Mesodermal cell (in vitro differentiated cells): ENCODE measurements at regions not wholly inside any gene's neighbourhood (a gene's known extent, or its start where the extent isn't known, plus 50 kb on each side); places are given as distances from the start of the nearest gene placed in this dataset.
"Not testable (repeated sequence)": the region's sequence is repeated elsewhere in the genome, so short reads cannot be mapped to it uniquely, and the experiment has no call there.

Experiments
- H3K27ac ChIP-seq: 2 replicates; pipeline ENCODE4 v1.7.0; 2013; ENCODE audit warnings: mild to moderate bottlenecking, low read depth, low read length, moderate library complexity; ENCODE audit not compliant: severe bottlenecking
- H3K36me3 ChIP-seq: 2 replicates; pipeline ENCODE4 v1.7.1; 2013; ENCODE audit warnings: mild to moderate bottlenecking, low read length, moderate library complexity; ENCODE audit not compliant: control insufficient read depth, insufficient read depth
- H3K4me1 ChIP-seq: one replicate; pipeline ENCODE4 v1.7.1; 2013; ENCODE audit warnings: mild to moderate bottlenecking, low read length; ENCODE audit not compliant: insufficient read depth, control insufficient read depth, poor library complexity, severe bottlenecking
- H3K4me3 ChIP-seq: 2 replicates; pipeline ENCODE4 v1.7.0; 2013; ENCODE audit warnings: low read length, control low read depth, mild to moderate bottlenecking; ENCODE audit not compliant: insufficient read depth, poor library complexity, severe bottlenecking; ENCODE audit errors: extremely low read depth
- H3K9me3 ChIP-seq: 2 replicates; pipeline ENCODE4 v1.7.1; 2013; ENCODE audit warnings: mild to moderate bottlenecking, low read length, moderate library complexity; ENCODE audit not compliant: control insufficient read depth
- WGBS, 2 experiments: methylation state at CpG; one replicate each; pipeline ENCODE4 v1.1.5; 2013; ENCODE audit warnings: missing lambda C conversion rate in 2 of 2; ENCODE audit not compliant: insufficient coverage in 2 of 2; 5-methylcytosine and 5-hydroxymethylcytosine counted together

DNA sequence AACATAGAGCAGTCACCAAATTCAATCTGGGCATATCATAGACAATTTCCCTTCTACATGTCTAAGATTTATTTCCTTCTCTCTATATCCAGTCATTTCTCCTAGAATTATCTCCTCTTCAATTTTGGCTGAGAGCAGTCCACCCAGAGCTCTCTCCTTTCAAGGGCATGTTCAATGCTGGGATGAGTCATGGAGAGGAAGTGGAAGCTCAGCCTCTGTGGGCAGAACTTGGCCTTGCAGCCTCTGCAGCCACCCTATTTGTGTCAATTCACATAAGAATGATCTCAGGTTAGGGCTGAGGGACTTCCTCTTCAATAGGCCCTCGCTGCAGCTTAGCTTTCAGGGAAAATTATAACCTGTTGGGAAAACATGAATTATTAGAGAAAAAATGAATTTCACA lies 560.8 kb downstream of the POM121L12 start:
- Histone ChIP-seq H3K9me3 (no peaks in the 10 kb centered on the region), H3K36me3 (no peaks in the 10 kb centered on the region), H3K4me1 (peaks cover 3% of the 10 kb centered on the region), H3K4me3 (no peak overlapping the region), H3K27ac (no peak overlapping the region)
- WGBS, 2 experiments: 50% methylated on average over 1 of the region's 1 CpG; no CpG with 5 or more reads in 1 of the 2 experiments

DNA sequence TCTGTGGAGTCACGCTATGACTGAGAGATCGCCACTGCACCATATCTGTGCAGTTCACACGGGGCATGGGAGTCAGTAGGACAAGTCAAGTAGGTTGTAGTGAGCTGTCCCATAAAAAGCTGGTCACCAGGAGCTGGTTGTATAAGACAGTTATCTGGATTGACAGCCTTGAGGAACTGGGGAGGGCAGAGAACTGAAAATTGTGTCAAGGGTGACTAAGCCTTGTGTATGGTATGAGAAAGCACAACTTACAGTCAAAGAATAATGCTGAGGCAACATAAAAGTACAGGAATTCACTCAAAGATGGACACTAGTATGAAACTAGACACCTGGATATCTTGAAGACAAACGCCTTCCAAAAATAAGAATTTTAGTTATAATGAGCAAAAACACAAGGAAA lies 564.9 kb downstream of the POM121L12 start:
- H3K36me3 ChIP-seq: no peaks in the 10 kb centered on the region
- no peak overlapping the region for H3K27ac ChIP-seq
- H3K4me1 ChIP-seq: peaks cover 7% of the 10 kb centered on the region
- no peaks in the 10 kb centered on the region for H3K9me3 ChIP-seq
- 83 to 97% methylated on average over 3 of the region's 4 CpGs for WGBS, 2 experiments
- H3K4me3 ChIP-seq: no peak overlapping the region

DNA sequence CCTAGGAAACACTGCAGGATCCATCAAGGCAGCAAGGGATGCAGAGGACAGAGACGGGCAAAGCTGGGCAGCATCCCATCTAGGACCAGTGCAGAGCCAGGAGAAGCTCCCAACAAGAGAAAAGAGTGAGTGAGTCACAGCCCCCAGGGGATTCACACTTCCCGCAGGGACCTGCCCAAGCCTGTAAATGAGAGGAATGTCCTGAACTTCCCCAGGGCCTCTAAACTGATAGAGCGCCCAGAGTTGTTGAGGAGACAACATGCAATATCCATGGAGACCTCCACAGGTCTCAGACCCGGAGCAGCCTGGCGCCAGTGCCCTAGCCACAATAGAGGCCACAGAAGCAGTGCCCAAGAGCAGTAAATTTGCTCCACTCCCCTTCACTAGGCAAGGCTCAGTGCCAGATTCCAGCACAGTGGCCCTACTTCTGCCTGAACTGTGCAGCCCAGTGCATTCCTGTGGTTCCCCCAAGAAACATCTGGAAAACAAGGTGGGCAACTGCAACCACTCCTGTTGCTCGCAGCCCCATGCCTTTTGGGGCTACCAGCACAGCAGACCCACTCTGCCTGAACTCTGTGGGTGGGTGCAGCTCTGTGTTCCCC lies 567.5 kb downstream of the POM121L12 start:
- H3K4me1 ChIP-seq: peaks cover 4% of the 10 kb centered on the region
- 87% methylated on average over 6 of the region's 6 CpGs for WGBS, 2 experiments
- no peaks in the 10 kb centered on the region for H3K9me3 ChIP-seq
- H3K27ac ChIP-seq: no peak overlapping the region
- H3K36me3 ChIP-seq: no peaks in the 10 kb centered on the region
- no peak overlapping the region for H3K4me3 ChIP-seq

DNA sequence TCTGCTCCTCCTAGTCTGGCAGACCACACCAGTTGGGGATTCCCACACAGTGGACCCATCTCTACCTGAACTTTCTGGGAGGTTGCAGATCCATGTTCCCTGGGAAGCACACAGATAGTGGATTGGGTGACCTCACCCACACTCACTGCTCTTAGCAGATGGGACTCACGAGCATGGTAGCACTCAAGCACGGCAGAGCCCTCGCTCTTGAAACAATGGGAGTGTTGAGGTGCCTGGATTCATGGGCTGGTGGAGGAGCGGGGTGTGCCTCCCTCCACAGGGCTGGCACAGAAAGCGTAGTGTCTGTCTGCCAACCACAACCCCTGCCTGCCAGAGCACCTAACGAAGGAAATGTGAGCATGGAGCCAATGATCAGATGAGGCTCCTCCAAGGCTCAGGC lies 568.0 kb downstream of the POM121L12 start:
- Histone ChIP-seq H3K36me3 (no peaks in the 10 kb centered on the region), H3K27ac (no peak overlapping the region), H3K9me3 (no peaks in the 10 kb centered on the region), H3K4me1 (peaks cover 4% of the 10 kb centered on the region), H3K4me3 (no peak overlapping the region)
- WGBS, 2 experiments: 91 to 100% methylated on average over 2 to 4 of the region's 6 CpGs

GRCh38 chr7:53604201-53604600 lies 568.8 kb downstream of the POM121L12 start:
- H3K9me3 ChIP-seq: no peaks in the 10 kb centered on the region
- WGBS, 2 experiments: 59 to 73% methylated on average over 3 to 5 of the region's 6 CpGs

GRCh38 chr7:53607961-53608360 lies 572.5 kb downstream of the POM121L12 start:
- Histone ChIP-seq H3K27ac (no peak overlapping the region), H3K4me3 (no peak overlapping the region), H3K36me3 (no peaks in the 10 kb centered on the region), H3K4me1 (peaks cover under 1% of the 10 kb centered on the region), H3K9me3 (no peaks in the 10 kb centered on the region)
- 80% methylated on average over 1 of the region's 1 CpG; no CpG with 5 or more reads in 1 of the 2 experiments for WGBS, 2 experiments

More at GRCh38 chr7:53604201-53604600, 568.8 kb downstream of the POM121L12 start:
- Histone ChIP-seq H3K4me1 (peaks cover 4% of the 10 kb centered on the region), H3K36me3 (no peaks in the 10 kb centered on the region), H3K27ac (no peak overlapping the region), H3K4me3 (no peak overlapping the region)

DNA sequence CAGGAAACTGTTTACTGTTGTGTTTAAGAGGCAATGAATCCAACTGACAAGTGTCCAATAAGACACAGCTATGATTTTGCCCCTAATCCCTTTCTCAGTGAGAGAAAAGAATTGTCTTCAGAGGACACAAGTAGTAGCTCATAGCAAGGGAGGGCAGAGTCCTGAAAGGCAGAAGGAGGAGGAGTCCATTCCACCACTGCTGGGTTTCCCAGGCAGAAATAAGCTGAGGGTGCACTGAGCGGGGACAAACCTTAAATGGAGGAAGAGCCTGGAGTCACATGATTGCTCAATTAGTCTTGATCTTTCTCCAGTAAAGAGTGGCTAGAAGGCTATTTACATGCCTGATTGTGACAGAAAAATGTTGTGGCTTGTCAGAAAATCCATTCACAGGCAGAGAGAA lies 573.8 kb downstream of the POM121L12 start:
- no peak overlapping the region for H3K4me3 ChIP-seq
- no peaks in the 10 kb centered on the region for H3K36me3 ChIP-seq
- H3K27ac ChIP-seq: no peak overlapping the region
- H3K4me1 ChIP-seq: no peaks in the 10 kb centered on the region
- WGBS, 2 experiments: 67 to 100% methylated on average over 1 of the region's 1 CpG
- no peaks in the 10 kb centered on the region for H3K9me3 ChIP-seq

GRCh38 chr7:53611043-53611442 lies 575.6 kb downstream of the POM121L12 start:
- H3K36me3 ChIP-seq: no peaks in the 10 kb centered on the region
- H3K4me1 ChIP-seq: no peaks in the 10 kb centered on the region
- no peak overlapping the region for H3K27ac ChIP-seq
- no peak overlapping the region for H3K4me3 ChIP-seq
- 80 to 83% methylated on average over 1 of the region's 3 CpGs for WGBS, 2 experiments
- H3K9me3 ChIP-seq: no peaks in the 10 kb centered on the region

- WGBS, 2 experiments: 100% methylated on average over 1 of the region's 4 CpGs; no CpG with 5 or more reads in 1 of the 2 experiments
- H3K4me1 ChIP-seq: no peaks in the 10 kb centered on the region
- H3K9me3 ChIP-seq: no peaks in the 10 kb centered on the region
- H3K4me3 ChIP-seq: no peak overlapping the region
- no peaks in the 10 kb centered on the region for H3K36me3 ChIP-seq
- H3K27ac ChIP-seq: no peak overlapping the region
Measured at GRCh38 chr7:53624356-53624755, 588.9 kb downstream of the POM121L12 start.

- Histone ChIP-seq H3K4me3 (no peak overlapping the region), H3K36me3 (no peaks in the 10 kb centered on the region), H3K4me1 (no peaks in the 10 kb centered on the region), H3K27ac (no peak overlapping the region), H3K9me3 (no peaks in the 10 kb centered on the region)
- 72 to 85% methylated on average over 4 to 5 of the region's 6 CpGs for WGBS, 2 experiments
Measured at GRCh38 chr7:53628775-53629174, 593.3 kb downstream of the POM121L12 start.

DNA sequence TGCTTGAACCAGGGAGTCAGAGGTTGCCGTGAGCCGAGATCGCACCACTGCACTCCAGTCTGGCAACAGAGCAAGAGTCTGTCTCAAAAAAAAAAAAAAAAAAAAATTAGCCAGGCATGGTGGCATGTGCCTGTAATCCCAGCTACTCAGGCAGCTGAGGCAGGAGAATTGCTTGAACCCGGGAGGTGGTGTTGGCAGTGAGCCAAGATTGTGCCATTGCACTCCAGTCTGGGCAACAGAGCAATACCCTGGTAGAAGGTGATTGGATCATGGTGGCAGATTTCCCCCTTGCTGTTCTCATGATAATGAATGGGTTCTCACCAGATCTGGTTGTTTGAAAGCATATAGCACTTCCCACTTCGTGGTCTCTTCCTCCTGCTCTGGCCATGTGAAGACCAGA lies 599.8 kb downstream of the POM121L12 start:
- not testable (repeated sequence) for H3K27ac ChIP-seq, H3K4me1 ChIP-seq, H3K36me3 ChIP-seq, H3K9me3 ChIP-seq, H3K4me3 ChIP-seq
- 91% methylated on average over 2 of the region's 5 CpGs; no CpG with 5 or more reads in 1 of the 2 experiments for WGBS, 2 experiments
